IPS-15b (cell line): ENCODE measurements at regions not wholly inside any gene's neighbourhood (a gene's known extent, or its start where the extent isn't known, plus 50 kb on each side); places are given as distances from the start of the nearest gene placed in this dataset.

Source experiments
- H3K27me3 ChIP-seq: one replicate; pipeline ENCODE4 v1.6.1; 2013; ENCODE audit warnings: low read length; ENCODE audit not compliant: control insufficient read depth, insufficient read depth
- H3K36me3 ChIP-seq: one replicate; pipeline ENCODE4 v1.6.1; 2013; ENCODE audit warnings: low read length; ENCODE audit not compliant: control insufficient read depth, insufficient read depth
- H3K4me1 ChIP-seq: one replicate; pipeline ENCODE4 v1.6.1; 2013; ENCODE audit warnings: mild to moderate bottlenecking, low read length; ENCODE audit not compliant: control insufficient read depth, insufficient read depth
- H3K4me3 ChIP-seq: one replicate; pipeline ENCODE4 v1.5.1; 2013; ENCODE audit warnings: low read depth, low read length
- H3K9ac ChIP-seq: one replicate; pipeline ENCODE4 v1.6.1; 2013; ENCODE audit warnings: low read depth, mild to moderate bottlenecking, low read length
- H3K9me3 ChIP-seq: one replicate; pipeline ENCODE4 v1.6.1; 2013; ENCODE audit warnings: mild to moderate bottlenecking, low read length; ENCODE audit not compliant: control insufficient read depth, insufficient read depth

GRCh38 chr20:6599876-6600735 lies 167.4 kb upstream of the BMP2 start:
- no peak overlapping the region for H3K4me3 ChIP-seq
- no peaks in the 10 kb centered on the region for H3K4me1 ChIP-seq
- no peaks in the 10 kb centered on the region for H3K36me3 ChIP-seq
- no peak overlapping the region for H3K9ac ChIP-seq
- no peaks in the 10 kb centered on the region for H3K27me3 ChIP-seq
- H3K9me3 ChIP-seq = no peaks in the 10 kb centered on the region

GRCh38 chr20:6595704-6596103 lies 171.8 kb upstream of the BMP2 start:
- H3K9ac ChIP-seq = no peak overlapping the region
- H3K4me3 ChIP-seq = no peak overlapping the region
- H3K27me3 ChIP-seq = no peaks in the 10 kb centered on the region

GRCh38 chr20:6590891-6591637 lies 176.4 kb upstream of the BMP2 start:
- no peaks in the 10 kb centered on the region for H3K36me3 ChIP-seq
- H3K4me3 ChIP-seq = no peak overlapping the region

More at GRCh38 chr20:6595704-6596103, 171.8 kb upstream of the BMP2 start:
- no peaks in the 10 kb centered on the region for H3K36me3 ChIP-seq
- no peaks in the 10 kb centered on the region for H3K9me3 ChIP-seq
- H3K4me1 ChIP-seq = no peaks in the 10 kb centered on the region

GRCh38 chr20:6588296-6588695 lies 179.2 kb upstream of the BMP2 start:
- no peaks in the 10 kb centered on the region for H3K9me3 ChIP-seq

More at GRCh38 chr20:6590891-6591637, 176.4 kb upstream of the BMP2 start:
- no peak overlapping the region for H3K9ac ChIP-seq
- no peaks in the 10 kb centered on the region for H3K27me3 ChIP-seq
- H3K4me1 ChIP-seq = no peaks in the 10 kb centered on the region
- H3K9me3 ChIP-seq = no peaks in the 10 kb centered on the region

GRCh38 chr20:6583134-6583738 lies 184.2 kb upstream of the BMP2 start:
- H3K4me3 ChIP-seq = no peak overlapping the region
- H3K4me1 ChIP-seq = no peaks in the 10 kb centered on the region
- H3K36me3 ChIP-seq = no peaks in the 10 kb centered on the region
- H3K27me3 ChIP-seq = no peaks in the 10 kb centered on the region
- no peaks in the 10 kb centered on the region for H3K9me3 ChIP-seq
- no peak overlapping the region for H3K9ac ChIP-seq

More at GRCh38 chr20:6588296-6588695, 179.2 kb upstream of the BMP2 start:
- no peaks in the 10 kb centered on the region for H3K4me1 ChIP-seq
- H3K4me3 ChIP-seq = no peak overlapping the region
- no peak overlapping the region for H3K9ac ChIP-seq
- H3K36me3 ChIP-seq = no peaks in the 10 kb centered on the region
- no peaks in the 10 kb centered on the region for H3K27me3 ChIP-seq

- Histone ChIP-seq H3K27me3 (no peaks in the 10 kb centered on the region), H3K9me3 (no peaks in the 10 kb centered on the region), H3K9ac (no peak overlapping the region), H3K36me3 (no peaks in the 10 kb centered on the region), H3K4me1 (no peaks in the 10 kb centered on the region), H3K4me3 (no peak overlapping the region)
These were observed 185.0 kb upstream of the BMP2 start for GRCh38 chr20:6582449-6582848.

GRCh38 chr20:6580486-6580885 lies 187.0 kb upstream of the BMP2 start:
- H3K4me1 ChIP-seq = no peaks in the 10 kb centered on the region
- H3K9ac ChIP-seq = no peak overlapping the region
- no peak overlapping the region for H3K4me3 ChIP-seq
- H3K9me3 ChIP-seq = no peaks in the 10 kb centered on the region
- H3K36me3 ChIP-seq = no peaks in the 10 kb centered on the region
- no peaks in the 10 kb centered on the region for H3K27me3 ChIP-seq

GRCh38 chr20:6579824-6580223 lies 187.7 kb upstream of the BMP2 start:
- Histone ChIP-seq H3K4me3 (no peak overlapping the region), H3K4me1 (no peaks in the 10 kb centered on the region)

GRCh38 chr20:6579417-6579816 lies 188.1 kb upstream of the BMP2 start:
- no peak overlapping the region for H3K9ac ChIP-seq
- no peaks in the 10 kb centered on the region for H3K9me3 ChIP-seq
- no peak overlapping the region for H3K4me3 ChIP-seq
- no peaks in the 10 kb centered on the region for H3K36me3 ChIP-seq
- no peaks in the 10 kb centered on the region for H3K4me1 ChIP-seq
- no peaks in the 10 kb centered on the region for H3K27me3 ChIP-seq

More at GRCh38 chr20:6579824-6580223, 187.7 kb upstream of the BMP2 start:
- no peaks in the 10 kb centered on the region for H3K9me3 ChIP-seq
- no peak overlapping the region for H3K9ac ChIP-seq
- no peaks in the 10 kb centered on the region for H3K27me3 ChIP-seq
- H3K36me3 ChIP-seq = no peaks in the 10 kb centered on the region

- no peak overlapping the region for H3K4me3 ChIP-seq
- H3K27me3 ChIP-seq = no peaks in the 10 kb centered on the region
- H3K9me3 ChIP-seq = no peaks in the 10 kb centered on the region
- no peaks in the 10 kb centered on the region for H3K4me1 ChIP-seq
- no peaks in the 10 kb centered on the region for H3K36me3 ChIP-seq
- H3K9ac ChIP-seq = no peak overlapping the region
These were observed 190.0 kb upstream of the BMP2 start for GRCh38 chr20:6577451-6577850.

GRCh38 chr20:6576726-6577125 lies 190.8 kb upstream of the BMP2 start:
- H3K4me3 ChIP-seq = no peak overlapping the region
- H3K27me3 ChIP-seq = no peaks in the 10 kb centered on the region
- H3K9ac ChIP-seq = no peak overlapping the region
- no peaks in the 10 kb centered on the region for H3K9me3 ChIP-seq
- H3K4me1 ChIP-seq = no peaks in the 10 kb centered on the region
- no peaks in the 10 kb centered on the region for H3K36me3 ChIP-seq
